GM23248 (cell line): ENCODE measurements at regions not wholly inside any gene's neighbourhood (a gene's known extent, or its start where the extent isn't known, plus 50 kb on each side); places are given as distances from the start of the nearest gene placed in this dataset.

ENCODE experiments used
- EZH2 ChIP-seq: fragments of 200-600 bp; sonication (generic); IDR thresholded peaks from 2 replicates; pipeline ENCODE4 v1.6.1; 2018; ENCODE audit warnings: antibody characterized with exemption, mild to moderate bottlenecking; ENCODE audit not compliant: insufficient read depth, poor library complexity, severe bottlenecking
- EZH2phosphoT487 ChIP-seq: fragments of 200-600 bp; sonication (generic); IDR thresholded peaks from 2 replicates; pipeline ENCODE4 v1.6.1; 2018; ENCODE audit warnings: antibody characterized with exemption, moderate library complexity, mild to moderate bottlenecking, low read depth; ENCODE audit not compliant: insufficient read depth

GRCh38 chr4:63787326-63787725 is 621.9 kb downstream of the TECRL start:
- TF ChIP-seq EZH2 (no peak), EZH2phosphoT487 (no peak)
